NCI-H187 (cell line): ENCODE measurements at regions not wholly inside any gene's neighbourhood (a gene's known extent, or its start where the extent isn't known, plus 50 kb on each side); places are given as distances from the start of the nearest gene placed in this dataset.

Source experiments
- DNase-seq, 2 experiments: peaks; one replicate each; lab custom pipeline; 2025; lab: John Stamatoyannopoulos, UW

DNA sequence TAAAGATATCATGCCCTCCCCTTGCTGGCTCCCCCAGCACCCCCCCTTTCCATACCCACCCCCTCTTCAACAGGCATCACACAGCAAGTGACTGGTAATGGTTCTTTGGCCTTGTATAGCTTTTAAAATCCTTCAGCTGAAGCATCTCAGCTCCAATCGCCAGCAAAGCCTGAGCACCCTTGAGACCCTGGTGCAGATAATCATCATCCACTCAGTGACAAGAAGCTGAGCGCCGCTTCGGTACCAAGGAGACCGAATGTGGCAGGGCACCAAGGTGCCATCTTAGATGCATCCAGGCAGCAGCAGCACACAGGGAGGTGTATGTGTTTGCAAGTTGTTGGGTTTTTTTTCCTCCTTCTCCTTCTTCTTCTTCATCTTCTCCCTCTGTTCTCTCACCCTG is 232.7 kb downstream of the BCL11A start:
- DNase-seq = peak; percentile 63 to 82

DNA sequence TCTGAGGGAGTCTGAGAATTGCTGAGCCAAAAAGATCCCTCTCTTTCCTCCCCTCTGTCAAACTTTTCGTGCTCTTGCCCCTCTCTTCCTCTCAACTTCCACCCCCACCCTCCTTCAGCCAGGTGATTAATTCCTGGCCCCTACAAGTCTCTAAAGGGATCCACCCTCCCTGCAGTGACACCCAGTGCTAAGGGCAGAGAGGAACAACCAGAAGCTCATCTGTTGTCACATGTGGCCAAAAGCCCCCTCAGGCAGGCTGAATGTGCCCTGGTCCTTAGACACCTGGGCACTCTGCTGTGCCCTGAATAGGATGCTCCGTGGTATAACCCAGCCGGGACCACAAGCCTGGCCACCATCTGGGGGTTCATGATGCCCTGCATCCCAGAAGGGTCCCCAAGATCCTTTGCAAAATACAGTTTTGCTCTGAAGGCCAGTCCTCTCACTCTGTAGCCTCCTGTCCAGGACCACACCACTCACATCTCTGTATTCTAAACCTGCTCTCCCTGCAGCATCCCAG is 234.4 kb downstream of the BCL11A start:
- no peak for DNase-seq

DNA sequence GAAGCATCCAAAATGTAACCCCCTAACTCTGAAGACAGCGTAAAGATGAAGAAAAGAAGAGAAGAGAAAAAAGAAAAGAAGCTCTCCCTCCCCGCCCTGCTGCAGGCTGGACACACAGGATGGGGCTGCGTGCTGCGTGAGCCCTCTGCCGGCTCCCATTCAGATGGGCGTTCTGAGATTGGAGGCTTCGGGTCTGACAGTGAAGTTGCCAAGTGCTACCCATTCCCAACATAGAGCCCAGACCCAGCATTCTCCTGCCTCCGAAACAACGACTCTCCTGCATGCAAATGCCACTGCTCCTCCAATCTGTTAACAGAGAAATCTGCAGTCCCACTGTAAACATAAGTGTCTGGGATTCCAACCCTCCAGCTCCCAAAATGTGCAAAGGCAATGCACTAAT is 234.9 kb downstream of the BCL11A start:
- DNase-seq = no peak

GRCh38 chr2:60317844-60318243 is 235.6 kb downstream of the BCL11A start:
- no peak for DNase-seq

GRCh38 chr2:60317034-60317386 is 236.4 kb downstream of the BCL11A start:
- no peak for DNase-seq

DNA sequence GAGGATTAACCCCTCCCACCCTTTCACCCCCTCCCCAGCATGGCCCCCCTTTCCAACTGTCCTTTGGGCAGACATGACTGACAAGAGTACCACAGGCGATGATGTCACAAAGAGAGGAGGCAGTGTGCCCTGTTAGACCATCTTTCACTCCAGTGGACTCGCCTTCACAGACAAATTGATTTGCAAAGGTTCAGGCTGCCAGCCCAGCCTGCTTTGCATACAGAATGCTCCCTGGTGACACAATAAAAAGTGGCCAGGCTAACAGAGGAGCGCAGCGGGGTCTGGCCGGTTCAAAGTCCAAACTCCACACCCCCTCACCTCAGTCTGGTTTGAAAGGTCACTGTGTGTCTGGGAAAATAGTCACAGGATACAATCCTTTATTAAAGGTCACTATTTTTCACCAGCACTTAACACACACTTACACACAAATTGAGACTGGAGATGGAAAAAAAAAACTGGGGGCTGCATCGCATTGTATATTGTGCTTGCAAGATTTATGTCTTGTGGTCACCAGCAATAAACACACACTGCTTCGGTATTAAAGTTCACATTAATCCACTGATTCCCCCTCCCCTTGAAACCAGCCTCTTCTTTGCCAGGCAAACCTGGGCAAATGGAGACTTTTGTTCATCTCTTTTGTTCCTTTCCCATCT is 236.9 kb downstream of the BCL11A start:
- DNase-seq = no peak

DNA sequence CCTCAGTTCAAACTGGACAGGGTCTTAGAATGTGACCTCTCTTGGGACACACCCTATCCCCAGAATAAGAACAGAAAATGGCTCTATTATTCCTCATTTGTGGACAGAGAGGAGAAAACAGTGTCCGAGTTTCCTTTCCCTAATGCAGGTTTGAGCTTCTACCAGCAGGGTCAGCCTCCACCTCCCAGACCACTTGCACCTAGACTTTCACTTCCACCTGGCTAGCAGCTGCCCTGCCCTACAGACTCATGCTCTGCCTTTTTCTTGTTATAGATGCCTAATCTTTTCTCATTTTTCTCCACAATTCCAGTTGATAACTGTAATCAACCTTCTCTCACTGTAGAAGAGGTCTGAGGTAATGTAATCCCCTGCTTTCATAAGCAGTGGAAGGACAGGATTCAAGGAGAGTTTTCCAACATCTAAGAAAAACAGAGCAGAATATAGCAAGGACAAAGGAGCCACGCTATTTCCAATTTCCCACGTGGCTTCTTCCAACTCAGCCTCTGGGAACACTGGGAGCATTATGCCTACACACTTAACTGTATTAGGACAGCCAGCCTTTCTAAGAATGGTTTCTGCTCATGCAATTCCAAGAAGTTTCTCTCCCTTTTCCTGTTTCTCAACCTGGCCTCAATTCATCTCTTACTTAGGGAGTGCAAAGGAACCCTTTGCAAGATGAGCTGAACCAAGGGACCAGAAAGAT is 239.8 kb downstream of the BCL11A start:
- DNase-seq = no peak

- DNase-seq = no peak
These were observed 240.8 kb downstream of the BCL11A start for GRCh38 chr2:60312618-60313017.

GRCh38 chr2:60311524-60311923 is 241.9 kb downstream of the BCL11A start:
- no peak for DNase-seq

GRCh38 chr2:60309941-60310660 is 243.4 kb downstream of the BCL11A start:
- no peak for DNase-seq

DNA sequence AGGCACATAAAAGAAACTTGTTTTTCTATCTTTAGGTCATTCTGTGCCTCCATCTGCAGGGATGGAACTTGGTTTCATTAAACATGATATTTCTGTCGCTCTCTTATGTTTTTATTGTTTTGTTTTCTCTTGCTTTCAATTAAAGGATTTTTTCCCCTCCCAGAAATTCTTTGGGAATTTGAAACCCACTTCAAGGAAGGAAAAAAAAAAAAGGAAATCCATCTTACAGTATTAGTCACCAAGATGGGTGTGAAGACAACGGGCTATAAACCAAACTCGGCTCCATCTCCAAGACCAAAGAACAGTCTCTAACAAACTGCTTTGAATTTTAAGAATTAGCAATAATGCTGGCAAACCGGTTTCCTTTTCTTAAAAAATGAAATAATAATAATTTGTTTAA is 244.1 kb downstream of the BCL11A start:
- no peak for DNase-seq

GRCh38 chr2:60306267-60306861 is 247.1 kb downstream of the BCL11A start:
- no peak for DNase-seq

DNA sequence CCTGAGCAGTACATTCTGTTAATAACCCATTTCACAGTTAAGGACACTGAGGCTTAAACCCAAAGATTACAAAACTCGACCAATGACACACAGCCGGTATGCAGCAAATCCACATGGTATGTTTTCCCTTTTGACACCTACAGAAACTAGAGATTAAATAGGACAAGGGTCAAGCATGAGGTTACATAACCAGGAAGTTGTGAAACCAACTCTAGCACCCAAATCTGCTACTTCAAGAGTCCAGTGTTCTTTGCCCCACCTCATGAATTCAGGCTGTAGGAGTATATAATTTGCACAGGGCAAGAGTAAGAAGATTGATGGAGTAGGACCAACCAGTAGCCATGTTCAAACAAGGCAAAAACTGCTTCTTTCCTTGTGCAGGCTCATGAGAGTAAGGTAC is 249.8 kb downstream of the BCL11A start:
- no peak for DNase-seq

DNA sequence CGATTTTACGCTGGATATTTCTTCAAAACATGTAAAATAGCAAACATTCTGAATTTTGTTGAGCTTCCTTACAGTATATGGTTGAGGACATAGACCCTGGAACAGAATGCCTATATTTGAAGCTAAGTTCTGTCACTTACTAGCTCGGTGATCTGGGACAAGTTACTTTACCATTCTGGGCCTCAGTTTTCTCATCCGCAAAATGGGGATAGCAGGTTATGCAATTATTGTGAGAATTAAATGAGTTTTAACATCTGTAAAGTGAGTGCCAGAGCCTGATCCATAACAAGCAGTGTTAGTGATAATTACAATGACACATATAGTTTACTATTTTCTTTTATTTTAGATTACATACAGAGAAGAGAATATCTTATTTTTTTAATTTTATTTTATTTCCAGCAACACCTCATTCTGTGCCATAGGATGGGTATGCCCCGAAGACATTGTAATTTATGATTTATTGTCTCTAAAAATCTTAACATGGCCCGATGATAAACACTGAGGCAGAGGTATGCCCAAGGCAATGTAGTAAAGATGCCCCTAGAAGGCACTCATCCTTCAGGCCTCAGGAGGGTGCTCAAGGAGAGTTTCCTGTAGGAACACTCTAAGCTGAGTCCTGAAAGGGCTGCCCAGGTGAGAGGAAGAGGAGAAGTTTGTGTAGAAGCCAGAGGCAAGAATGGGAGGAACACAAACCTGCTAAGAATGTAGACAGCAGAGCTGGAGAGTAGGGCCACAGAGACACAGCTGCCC is 250.9 kb downstream of the BCL11A start:
- DNase-seq = no peak

- no peak for DNase-seq
These were observed 251.7 kb downstream of the BCL11A start for GRCh38 chr2:60301726-60302125.

GRCh38 chr2:60299179-60299578 is 254.3 kb downstream of the BCL11A start:
- DNase-seq = no peak

- no peak for DNase-seq
These were observed 255.3 kb downstream of the BCL11A start for GRCh38 chr2:60298006-60298696.

DNA sequence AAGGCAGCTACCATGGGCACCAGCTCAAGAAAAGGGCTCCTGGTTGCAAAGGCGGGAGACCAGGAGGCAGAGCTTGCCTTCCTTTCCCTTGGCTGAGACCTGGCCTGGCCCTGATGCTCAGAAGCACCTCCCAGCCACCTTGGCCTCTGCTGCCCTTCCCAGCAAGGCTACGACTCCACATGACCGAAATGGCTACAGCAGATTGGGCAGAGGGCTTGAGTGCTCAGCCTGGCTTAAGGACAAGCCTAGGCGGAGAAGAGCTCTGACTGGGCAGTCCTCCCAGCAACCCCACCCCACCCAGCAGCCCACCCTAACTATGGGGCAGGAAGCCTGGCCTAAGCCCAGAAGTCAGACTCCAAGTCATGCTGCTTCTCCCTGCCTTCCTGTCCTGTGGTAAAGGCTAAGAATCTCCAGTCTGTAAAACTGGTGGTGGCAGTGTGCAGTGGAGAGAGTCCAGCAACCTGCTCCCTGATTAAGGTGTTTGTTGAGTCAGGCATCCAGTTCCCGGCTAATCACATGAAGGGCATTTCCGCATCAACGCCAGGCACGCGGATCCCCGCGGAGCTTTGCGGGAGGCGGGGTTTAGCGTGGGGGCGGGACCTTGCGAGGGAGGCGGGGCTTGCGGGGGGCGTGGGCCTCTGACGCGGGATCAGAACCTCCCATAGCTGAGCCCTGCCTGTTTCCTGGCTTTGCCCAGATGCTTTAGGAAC is 256.0 kb downstream of the BCL11A start:
- no peak for DNase-seq

DNA sequence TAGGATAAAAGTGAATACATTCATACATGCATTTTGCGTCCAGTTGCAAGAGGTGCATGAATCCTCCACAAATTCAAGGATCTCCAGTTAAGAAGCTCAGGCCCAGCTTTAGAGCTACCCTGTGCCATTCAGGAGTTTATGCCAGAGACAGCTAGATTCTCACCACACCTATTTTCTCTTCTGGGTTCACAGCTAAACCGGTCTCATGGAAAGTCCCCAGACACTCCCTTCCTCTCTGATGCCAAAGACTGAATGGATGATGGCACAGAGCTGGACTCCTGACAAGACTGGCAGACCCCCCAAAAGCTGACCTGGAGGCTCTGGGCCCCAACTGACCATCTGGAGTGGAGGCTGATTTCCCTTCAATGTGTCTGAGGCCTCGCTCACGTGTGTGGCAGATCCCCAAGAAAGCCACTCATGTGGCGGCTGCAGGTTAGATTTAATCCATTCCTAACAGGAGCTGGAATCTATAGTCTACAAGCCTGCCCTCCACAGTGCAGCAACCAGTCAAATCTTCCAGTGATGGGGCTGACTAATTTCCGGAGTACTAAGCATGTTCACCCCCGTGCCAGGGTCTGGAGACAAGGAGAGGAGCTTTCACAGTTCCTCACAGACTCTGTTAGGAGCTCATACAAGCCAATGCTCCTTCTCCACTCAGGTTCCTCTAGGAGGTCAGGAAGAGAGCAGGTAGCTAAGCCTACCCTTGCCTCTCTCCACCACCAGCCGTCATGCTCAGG is 257.1 kb downstream of the BCL11A start:
- no peak for DNase-seq

DNA sequence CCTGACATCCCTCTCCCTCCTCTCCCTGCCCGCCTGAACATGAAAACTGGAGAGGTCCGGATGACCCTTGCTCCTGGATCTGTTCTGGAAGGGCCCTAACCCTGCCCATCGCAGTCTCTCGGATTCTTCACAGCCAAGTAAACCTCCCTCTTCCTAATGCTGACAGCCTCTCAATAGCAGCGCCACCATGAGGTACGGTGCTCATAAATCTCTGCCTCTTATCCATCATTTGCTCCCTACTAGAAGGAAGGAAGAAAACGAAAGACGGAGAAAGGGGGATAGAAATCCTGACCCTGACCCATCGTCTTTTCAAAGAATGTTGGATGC is 257.9 kb downstream of the BCL11A start:
- no peak for DNase-seq
